HL-60 (cell line): ENCODE measurements at regions not wholly inside any gene's neighbourhood (a gene's known extent, or its start where the extent isn't known, plus 50 kb on each side); places are given as distances from the start of the nearest gene placed in this dataset.

ENCODE experiments used
- DNase-seq, 2 experiments: peaks; one replicate each; pipeline ENCODE4 v3.0.0-alpha.2; 2010 to 2020; ENCODE audit warnings: low read depth in 1 of 2, low spot score in 1 of 2
- H3K27ac ChIP-seq: fragments of 250-450 bp; sonication (Bioruptor Pico); replicated peaks from 2 replicates; pipeline ENCODE4 v1.5.1; 2020; ENCODE audit warnings: mild to moderate bottlenecking, moderate library complexity
- H3K27me3 ChIP-seq: fragments of 250-450 bp; sonication (Bioruptor Pico); 2 replicates; pipeline ENCODE4 v1.5.1; 2021; ENCODE audit warnings: mild to moderate bottlenecking, moderate library complexity; ENCODE audit not compliant: insufficient read depth, poor library complexity, severe bottlenecking
- H3K4me3 ChIP-seq: replicated peaks from 2 replicates; pipeline ENCODE4 v1.5.1; 2011; ENCODE audit warnings: mild to moderate bottlenecking, control low read depth, low read length; ENCODE audit not compliant: insufficient read depth
- CTCF ChIP-seq: IDR thresholded peaks from one replicate; pipeline ENCODE4 v1.5.1; 2011; ENCODE audit warnings: low read length, control low read depth, inconsistent platforms; ENCODE audit not compliant: insufficient read depth
- GABPA ChIP-seq: IDR thresholded peaks from 2 replicates; pipeline ENCODE4 v1.6.1; 2012; ENCODE audit warnings: low read depth
- POLR2AphosphoS5 ChIP-seq: IDR thresholded peaks from 2 replicates; pipeline ENCODE4 v1.6.1; 2012; ENCODE audit warnings: low read depth
- SPI1 ChIP-seq: IDR thresholded peaks from 2 replicates; pipeline ENCODE4 v1.6.1; 2012; ENCODE audit warnings: low read depth, mild to moderate bottlenecking, borderline replicate concordance
- TF ChIP-seq, protein P1 (sequence below): IDR thresholded peaks from 2 replicates; pipeline ENCODE4 v1.6.1; 2012; ENCODE audit warnings: low read depth; ENCODE audit not compliant: insufficient replicate concordance

DNA sequence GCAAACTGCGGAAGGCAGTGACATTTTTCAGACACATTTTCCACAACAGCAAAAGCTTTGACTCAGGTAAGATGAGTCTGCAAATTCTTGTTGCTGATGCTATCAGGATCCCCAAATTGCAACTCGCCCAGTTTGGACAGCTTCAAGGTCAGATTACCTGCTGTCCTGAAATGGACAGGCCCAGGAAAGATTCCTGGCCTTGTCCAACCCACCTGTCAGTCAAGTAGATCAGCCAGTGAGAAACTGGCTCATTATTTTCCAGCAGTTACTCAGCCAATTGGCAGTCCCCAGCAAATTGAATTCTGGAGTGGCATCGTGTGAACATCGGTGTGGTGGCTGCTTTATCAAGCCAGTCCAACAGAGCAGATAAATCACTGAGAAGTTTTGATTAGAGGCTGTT lies 84.5 kb upstream of the SNAP25 start:
- Histone ChIP-seq H3K27ac (no peak overlapping the region), H3K27me3 (no peaks in the 10 kb centered on the region), H3K4me3 (no peak overlapping the region)
- DNase-seq = no peak
- TF ChIP-seq, protein P1, sequence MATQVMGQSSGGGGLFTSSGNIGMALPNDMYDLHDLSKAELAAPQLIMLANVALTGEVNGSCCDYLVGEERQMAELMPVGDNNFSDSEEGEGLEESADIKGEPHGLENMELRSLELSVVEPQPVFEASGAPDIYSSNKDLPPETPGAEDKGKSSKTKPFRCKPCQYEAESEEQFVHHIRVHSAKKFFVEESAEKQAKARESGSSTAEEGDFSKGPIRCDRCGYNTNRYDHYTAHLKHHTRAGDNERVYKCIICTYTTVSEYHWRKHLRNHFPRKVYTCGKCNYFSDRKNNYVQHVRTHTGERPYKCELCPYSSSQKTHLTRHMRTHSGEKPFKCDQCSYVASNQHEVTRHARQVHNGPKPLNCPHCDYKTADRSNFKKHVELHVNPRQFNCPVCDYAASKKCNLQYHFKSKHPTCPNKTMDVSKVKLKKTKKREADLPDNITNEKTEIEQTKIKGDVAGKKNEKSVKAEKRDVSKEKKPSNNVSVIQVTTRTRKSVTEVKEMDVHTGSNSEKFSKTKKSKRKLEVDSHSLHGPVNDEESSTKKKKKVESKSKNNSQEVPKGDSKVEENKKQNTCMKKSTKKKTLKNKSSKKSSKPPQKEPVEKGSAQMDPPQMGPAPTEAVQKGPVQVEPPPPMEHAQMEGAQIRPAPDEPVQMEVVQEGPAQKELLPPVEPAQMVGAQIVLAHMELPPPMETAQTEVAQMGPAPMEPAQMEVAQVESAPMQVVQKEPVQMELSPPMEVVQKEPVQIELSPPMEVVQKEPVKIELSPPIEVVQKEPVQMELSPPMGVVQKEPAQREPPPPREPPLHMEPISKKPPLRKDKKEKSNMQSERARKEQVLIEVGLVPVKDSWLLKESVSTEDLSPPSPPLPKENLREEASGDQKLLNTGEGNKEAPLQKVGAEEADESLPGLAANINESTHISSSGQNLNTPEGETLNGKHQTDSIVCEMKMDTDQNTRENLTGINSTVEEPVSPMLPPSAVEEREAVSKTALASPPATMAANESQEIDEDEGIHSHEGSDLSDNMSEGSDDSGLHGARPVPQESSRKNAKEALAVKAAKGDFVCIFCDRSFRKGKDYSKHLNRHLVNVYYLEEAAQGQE = no peak
- TF ChIP-seq SPI1 = no peak
- no peak for TF ChIP-seq CTCF
- no peak for TF ChIP-seq POLR2AphosphoS5
- no peak for TF ChIP-seq GABPA

- Histone ChIP-seq H3K27me3 (no peaks in the 10 kb centered on the region), H3K4me3 (no peak overlapping the region), H3K27ac (no peak overlapping the region)
- TF ChIP-seq, protein P1 = no peak
- TF ChIP-seq POLR2AphosphoS5 (no peak), CTCF (no peak), SPI1 (no peak), GABPA (no peak)
- no peak for DNase-seq
These were observed 83.2 kb upstream of the SNAP25 start for GRCh38 chr20:10135438-10135837.

- no peak for TF ChIP-seq CTCF
- TF ChIP-seq, protein P1 = no peak
- no peak for TF ChIP-seq SPI1
- TF ChIP-seq POLR2AphosphoS5 = no peak
- TF ChIP-seq GABPA = no peak
- no peak overlapping the region for H3K4me3 ChIP-seq
- H3K27ac ChIP-seq = no peak overlapping the region
- no peaks in the 10 kb centered on the region for H3K27me3 ChIP-seq
- no peak for DNase-seq
These were observed 81.6 kb upstream of the SNAP25 start for GRCh38 chr20:10137032-10137431.
